Raji (cell line): ENCODE measurements at regions not wholly inside any gene's neighbourhood (a gene's known extent, or its start where the extent isn't known, plus 50 kb on each side); places are given as distances from the start of the nearest gene placed in this dataset.

Source experiments
- POLR2A ChIP-seq: IDR thresholded peaks from 2 replicates; pipeline ENCODE4 v1.6.1; 2011; ENCODE audit warnings: low read depth, low read length, control low read depth; ENCODE audit not compliant: insufficient read depth

DNA sequence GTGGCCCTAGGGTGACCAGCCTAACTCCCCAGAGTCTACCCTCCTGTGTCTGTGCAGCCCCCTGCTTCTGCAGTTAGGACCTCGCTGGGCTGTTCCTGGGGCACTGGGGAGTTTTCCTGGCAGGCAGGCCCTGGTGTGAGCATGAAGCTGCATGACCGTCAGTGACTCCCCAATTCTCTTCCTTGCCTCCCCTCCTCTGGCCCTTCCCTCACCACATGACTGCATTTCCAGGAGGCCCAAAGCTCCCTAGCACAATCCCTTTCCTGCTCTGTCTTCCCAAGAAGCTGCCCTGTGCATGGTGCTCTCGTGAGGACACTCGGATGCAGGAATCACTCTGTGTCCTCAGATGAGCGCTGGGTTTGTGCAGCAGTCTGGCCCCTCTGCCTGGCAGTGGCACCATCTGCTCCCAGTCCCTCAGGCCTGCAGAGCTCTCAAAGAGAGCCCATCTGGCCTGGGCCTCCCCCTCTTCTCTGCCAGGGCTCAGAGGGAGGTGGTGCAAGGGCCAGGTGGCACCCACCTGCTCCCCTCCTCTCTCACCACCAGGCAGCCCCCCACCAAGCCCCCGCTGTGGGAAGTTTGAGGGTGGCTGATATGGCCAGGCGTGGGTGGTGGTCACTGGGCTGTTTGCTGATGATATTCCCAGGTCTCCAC is 125.6 kb upstream of the HS6ST1 start:
- no peak for TF ChIP-seq POLR2A

- no peak for TF ChIP-seq POLR2A
Measured at GRCh38 chr2:128444816-128445522, 126.3 kb upstream of the HS6ST1 start.

GRCh38 chr2:128445523-128445900 is 126.8 kb upstream of the HS6ST1 start:
- TF ChIP-seq POLR2A = no peak

DNA sequence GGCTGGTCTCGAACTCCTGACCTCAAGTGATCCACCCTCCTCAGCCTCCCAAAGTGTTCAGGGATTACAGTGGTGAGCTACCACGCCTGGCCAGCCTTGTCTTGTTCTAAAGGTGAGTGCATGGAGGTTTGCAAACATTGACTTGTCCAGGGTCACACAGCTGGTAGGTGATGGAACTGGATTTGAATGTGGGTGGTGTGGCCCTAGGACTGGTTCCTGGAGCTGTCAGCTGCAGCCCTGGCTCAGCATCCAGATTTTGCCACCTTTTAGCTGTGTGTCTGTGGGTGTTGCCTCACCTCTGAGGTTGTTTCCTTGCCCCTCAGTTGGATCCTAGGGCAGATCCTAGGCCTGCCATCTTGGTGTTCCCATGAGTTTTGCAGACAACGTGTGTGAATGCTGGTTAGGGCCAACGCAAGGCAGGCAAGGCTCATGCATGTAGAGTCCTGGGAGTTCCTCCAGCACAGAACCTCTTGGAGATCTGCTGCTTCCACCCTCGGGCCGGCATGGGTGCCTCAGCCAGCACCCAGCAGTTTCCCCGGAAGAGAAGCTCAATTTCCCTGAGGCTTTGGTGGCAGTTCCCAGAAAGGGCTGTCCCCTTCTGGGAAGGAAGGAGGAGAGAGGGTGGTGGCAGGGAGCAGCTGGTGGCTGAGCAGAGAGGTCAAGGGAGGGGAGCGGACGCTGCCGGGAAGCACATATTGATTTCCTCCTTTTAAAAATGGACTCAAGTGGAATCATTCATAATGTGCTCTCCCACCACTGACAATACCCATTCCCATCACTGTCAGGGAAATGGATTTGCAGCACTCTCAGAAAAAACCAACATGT is 127.6 kb upstream of the HS6ST1 start:
- no peak for TF ChIP-seq POLR2A

- no peak for TF ChIP-seq POLR2A
Measured at GRCh38 chr2:128446874-128447537, 128.3 kb upstream of the HS6ST1 start.

DNA sequence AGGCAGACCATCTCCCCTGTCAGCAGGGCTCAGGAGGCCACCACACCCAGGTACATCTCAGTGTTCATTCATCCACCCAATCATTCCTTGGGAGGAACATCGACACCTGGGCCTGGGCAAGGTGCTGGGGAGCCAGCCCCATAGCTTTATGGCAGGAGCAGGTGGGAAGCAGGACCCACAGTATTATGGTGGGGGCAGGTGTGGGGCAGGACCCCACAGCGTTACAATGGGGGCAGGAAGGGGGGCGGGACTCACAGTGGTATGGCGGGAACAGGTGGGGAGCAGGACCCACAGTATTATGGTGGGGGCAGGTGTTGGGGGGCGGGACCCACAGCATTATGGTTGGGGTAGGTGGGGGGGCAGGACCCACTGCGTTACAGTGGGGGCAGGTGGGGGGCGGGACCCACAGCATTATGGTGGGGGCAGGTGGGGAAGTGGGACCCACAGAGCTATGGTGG is 128.9 kb upstream of the HS6ST1 start:
- TF ChIP-seq POLR2A = no peak

- no peak for TF ChIP-seq POLR2A
Measured at GRCh38 chr2:128448331-128449225, 129.9 kb upstream of the HS6ST1 start.

DNA sequence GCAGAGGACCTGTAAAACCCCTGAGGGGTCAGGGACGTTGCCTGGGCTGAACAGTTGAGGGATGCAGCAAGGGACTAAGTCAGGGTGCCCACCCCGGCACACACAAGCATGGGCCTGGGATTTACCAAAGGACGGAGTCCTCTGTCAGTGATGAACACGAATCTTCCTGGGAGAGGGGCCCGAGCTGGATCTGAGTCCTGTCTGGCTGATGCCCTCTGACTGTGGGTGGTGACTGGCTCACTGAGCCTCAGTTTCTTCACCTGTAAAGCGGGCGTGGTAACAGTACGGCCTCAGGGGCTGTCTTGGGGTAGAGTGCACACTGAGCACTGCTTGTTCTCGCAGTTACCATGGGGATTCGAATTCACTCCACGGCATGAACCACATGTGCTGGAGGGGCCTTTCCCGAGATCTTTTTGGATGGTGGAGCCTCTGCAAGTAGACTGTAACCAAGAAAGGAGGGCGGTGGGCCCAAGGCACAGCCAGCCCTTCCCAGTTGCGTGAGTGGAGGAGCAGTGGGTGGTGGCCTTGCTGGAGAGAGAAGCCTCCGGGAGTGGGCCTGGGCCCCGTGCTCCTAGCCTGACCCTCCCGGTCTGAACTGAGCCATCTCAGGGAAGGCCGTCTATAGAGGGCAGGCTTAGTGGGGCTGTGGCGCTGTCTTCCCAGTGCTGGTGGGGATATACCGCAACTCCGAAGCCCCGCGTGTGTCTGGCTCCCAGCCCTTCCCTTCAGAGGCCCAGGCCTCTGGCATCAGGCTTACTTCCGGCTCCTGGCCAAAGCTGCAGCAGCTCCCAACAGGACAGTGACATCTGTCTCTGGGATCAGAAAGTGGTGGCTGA is 130.8 kb upstream of the HS6ST1 start:
- TF ChIP-seq POLR2A = no peak

GRCh38 chr2:128450211-128451024 is 131.8 kb upstream of the HS6ST1 start:
- no peak for TF ChIP-seq POLR2A

DNA sequence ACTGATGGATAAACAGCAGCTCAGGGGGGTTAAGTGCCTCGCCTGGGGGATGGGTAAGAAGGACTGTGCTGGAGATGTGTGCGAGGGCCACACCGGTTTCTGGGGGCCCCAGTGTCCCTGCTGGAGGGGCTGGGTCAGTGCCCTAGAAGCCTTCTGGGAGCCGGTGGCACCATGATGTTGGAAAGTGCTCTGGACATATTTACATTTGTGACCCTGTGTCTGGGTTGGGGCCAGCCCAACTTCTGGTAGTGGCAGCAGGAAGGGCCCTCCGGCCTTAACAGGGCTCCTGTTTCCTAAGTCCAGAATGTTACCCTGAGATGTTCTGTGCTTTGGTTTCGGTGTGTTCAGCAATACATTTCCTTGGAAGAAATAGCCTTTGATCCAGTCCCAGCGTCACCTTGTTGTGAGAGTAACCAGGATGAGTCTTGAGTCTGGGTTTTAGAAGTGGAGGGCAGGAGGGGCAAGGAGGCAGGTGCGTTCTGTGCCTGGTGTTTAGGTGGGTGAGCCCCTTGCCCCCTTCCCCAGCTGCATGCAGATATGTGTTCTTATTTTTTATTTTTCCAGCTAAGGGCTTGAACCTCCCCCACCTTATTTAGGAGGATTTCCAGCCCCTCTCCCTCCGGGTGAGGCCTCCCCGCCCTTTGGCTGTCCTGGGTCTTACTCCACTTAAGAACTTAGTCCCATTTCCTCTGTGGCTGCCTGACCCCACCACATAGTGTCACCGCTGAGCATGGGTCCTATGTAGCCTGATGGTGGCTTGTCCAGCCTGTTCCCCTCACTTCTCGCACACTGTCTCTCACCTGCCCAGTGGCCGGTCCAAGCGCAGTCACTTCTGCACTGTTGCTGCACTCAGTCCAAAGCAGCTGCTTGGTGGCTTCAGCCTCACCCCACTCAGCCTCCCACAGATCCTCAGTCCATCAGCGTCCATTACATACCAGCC is 132.7 kb upstream of the HS6ST1 start:
- TF ChIP-seq POLR2A = no peak

GRCh38 chr2:128452024-128452411 is 133.3 kb upstream of the HS6ST1 start:
- no peak for TF ChIP-seq POLR2A

DNA sequence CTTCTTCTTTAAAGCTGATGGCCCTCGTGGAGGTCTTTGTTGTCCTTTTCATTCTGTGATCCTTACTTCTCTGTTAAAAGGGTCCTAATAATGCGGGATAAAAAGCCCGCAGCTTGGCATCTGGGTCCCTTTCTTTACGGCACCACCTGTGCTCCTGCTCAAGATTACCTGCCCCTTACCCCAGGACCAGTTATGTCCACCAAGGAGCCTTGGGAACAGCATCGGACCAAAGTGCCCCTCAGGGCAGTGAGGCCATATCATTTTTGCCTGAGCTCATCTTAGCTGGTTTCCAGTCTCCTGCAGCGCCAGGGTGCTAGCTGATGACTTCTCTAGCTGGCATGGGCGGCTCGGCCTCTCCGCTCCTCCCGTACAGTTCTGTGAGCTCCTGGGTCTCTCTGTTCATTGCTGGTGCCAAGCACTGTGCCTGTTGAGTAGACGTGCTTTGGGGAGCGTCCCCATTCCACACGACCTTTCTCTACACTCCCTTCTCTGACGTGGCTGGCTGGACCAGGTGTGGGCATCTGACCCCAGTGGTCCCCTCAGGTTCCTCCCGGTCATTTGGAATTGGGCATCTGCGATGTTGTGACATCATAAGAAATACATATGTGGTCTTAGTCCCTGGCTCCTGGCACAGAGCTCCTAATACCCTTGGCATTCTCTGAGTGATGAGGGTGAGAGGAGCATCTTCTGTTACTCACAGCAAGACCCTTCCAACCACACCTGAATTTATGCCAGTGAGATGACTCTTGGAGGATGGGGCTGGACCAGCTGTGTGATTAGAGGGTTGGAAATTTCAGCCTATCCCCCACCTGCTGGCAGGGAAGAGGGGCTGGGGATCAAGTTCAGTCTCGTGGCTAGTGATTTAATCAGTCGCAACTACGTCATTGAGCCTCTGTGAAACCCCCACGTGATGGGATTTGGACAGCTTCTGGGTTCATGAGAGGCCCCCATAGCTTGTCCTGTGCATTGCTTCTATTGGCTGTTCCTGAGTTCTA is 134.2 kb upstream of the HS6ST1 start:
- no peak for TF ChIP-seq POLR2A
